ENCODE measurements at regions not wholly inside any gene's neighbourhood (a gene's known extent, or its start where the extent isn't known, plus 50 kb on each side); places are given as distances from the start of the nearest gene placed in this dataset.
A peak's percentile ranks its signal among the peaks of the same experiment; 100 is the strongest.

DNA sequence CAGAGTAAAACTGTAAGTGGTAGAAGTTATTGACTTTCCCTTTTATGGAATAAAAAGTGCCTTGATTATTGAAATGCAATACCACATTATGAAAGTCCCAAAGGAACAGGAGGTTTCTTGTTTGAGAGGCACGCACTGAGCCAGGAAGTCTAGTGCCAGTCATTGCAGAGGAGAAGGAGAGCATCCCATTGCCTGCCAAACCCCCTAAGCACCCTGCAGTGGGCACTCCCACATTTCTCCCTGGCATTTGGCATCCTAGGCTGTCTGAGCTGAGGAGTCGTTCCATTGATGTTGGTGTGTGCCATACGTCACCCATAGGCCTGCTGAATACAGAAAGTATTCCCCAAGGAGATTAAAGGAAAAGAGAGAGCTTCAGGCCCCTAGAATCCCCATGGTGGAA lies 85.7 kb upstream of the MBNL2 start:
- no peak for DNase-seq

- peak; percentile 80 for DNase-seq
These were observed 82.4 kb upstream of the MBNL2 start for GRCh38 chr13:97139691-97140090.

GRCh38 chr13:97140131-97140530 lies 82.0 kb upstream of the MBNL2 start:
- peak; percentile 53 for DNase-seq

DNA sequence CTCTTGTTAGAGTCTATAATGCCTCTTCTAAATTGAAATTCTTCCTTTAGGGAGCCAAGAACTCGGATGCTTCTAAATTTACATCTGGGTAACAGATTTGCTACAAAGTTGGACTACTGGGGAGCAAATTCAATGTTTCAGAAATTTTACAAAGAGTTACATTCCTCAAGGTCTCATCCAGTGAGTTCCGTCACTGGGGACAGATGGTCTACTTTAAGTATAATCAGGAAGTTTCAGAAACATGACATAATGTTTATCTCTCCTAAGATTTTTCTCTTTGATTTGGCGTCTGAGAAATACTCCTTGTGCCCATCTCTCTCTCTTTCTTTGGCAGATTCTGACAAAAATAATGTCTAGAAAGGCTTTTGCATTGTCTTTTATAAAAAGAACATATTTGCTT lies 81.5 kb upstream of the MBNL2 start:
- DNase-seq: peak; percentile 47

- no peak for DNase-seq
These were observed 81.0 kb upstream of the MBNL2 start for GRCh38 chr13:97141097-97141496.

- peak; percentile 70 for DNase-seq
These were observed 80.5 kb upstream of the MBNL2 start for GRCh38 chr13:97141564-97142005.

DNA sequence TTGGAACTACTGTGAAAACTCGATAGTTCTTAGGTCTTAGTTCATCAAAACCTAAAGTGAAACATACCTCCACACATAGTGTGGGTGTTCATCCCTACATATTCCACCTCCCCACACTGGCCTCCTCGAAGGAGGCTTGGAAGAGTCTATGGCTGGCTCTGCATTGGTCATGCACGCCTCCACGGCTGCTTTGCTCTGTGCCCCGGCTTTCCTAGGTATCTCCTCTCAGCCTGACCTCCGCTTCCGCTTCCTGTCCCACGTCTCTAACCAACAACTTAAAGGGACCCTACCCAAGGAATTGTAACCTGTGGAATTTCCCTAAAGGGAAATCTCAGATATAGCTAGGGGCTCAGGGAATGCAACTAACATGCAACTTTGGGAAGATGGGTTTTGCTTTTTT lies 79.7 kb upstream of the MBNL2 start:
- no peak for DNase-seq

- DNase-seq: no peak
These were observed 77.1 kb upstream of the MBNL2 start for GRCh38 chr13:97145057-97145456.

DNA sequence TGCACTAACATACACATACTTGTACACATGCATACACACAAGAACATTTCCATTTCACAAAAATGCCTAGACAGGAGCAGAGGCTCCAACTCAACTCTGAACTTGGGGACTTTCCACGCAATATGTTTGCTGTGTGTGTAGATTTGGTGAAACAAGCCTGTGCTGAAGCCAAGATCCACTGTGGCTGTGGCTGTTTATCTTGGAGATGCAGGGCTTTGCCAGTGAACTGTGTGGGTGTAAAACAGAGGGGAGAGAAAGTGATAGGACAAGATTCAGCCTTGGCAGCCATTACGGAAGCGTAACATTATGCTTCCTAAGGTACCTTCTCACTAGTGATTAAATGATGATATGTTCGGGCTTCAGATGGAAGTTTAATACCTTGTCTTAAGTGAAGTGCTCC lies 73.2 kb upstream of the MBNL2 start:
- DNase-seq: no peak

DNA sequence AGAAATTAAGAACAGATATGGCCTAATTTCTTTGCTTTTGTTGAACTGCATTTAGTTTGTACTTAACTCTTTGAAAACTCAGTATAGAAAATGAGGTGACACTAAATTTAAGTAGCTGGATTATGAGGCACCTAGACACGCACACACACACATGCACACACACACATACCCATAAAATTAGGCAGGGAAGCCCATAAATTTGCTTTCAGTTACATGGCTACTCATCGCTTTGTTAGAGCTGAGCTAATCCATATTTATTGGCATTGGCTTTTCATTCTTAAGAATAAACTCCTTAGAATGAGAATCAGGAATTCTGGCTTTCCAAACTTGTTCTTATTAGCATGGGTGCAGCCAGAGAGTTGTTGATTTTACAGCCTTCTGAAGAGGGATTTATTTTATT lies 61.7 kb upstream of the MBNL2 start:
- no peak for DNase-seq

- DNase-seq: no peak
These were observed 60.4 kb upstream of the MBNL2 start for GRCh38 chr13:97161582-97162231.

GRCh38 chr13:97165502-97166425 lies 56.4 kb upstream of the MBNL2 start:
- no peak for DNase-seq

DNA sequence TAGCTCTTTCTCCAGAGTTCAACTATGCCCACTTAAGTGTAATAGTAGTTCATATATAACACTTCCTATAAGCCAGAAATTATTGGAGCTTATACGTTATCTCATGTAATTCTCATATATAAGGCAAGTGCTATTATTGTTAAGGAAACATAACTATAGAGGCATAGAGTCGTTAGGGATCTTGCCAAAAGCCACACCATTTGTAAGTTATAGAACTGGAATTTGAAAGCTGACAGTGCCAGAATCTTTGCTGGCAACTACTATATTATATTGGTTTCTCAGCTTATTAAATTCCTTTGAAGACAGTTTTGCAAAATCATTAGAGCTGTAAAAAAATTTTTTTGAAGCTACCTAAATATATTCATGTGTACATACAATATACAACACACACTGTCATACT lies 51.0 kb upstream of the MBNL2 start:
- no peak for DNase-seq

Measured in eye (tissue), 1 donor.